CD4-positive, alpha-beta T cell treated with Interleukin-4 for 1 hour (primary cell): ENCODE measurements at regions not wholly inside any gene's neighbourhood (a gene's known extent, or its start where the extent isn't known, plus 50 kb on each side); places are given as distances from the start of the nearest gene placed in this dataset.

Experiments used
- DNase-seq, 2 donors: peaks; one replicate each; pipeline ENCODE4 v3.0.0-alpha.2; 2020 to 2022

DNA sequence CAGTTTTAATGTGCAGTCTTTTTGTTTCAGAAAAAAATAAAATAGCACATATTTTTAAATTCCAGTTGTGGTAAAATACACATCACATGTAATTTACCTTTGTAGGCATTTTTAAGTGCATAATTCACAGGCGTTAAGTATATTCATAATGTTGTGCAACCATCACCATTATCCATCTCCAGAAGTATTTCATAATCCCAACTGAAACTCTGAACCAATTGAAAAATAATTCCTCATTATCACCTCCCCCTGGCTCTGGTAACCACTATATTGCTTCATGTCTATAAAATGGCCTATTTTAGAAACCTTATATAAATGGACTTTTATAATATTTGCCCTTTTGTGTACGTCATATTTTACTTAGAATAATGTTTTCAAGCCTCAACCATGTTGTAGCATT lies 756.5 kb upstream of the KLHL1 start:
- DNase-seq: no peak

GRCh38 chr13:70856711-70857110 lies 748.5 kb upstream of the KLHL1 start:
- DNase-seq: no peak

DNA sequence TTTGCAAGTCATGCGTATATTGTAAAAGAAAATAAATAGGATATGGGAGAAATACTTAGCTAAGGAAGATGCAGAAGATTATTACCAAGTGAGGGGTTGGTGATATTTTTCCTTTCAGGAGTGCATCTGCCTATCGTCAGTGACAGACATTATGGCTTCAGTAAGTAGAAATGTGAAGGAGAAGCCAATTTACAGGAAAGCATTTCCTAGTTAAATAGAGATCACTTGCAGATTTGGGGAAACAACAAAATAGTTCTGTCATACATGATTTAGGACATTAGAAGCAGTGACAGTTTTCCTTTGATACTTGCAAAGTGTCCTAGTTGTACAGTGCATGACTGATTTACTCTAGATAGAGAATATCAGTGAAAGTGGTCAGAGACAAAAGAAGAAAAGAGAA lies 747.8 kb upstream of the KLHL1 start:
- no peak for DNase-seq

DNA sequence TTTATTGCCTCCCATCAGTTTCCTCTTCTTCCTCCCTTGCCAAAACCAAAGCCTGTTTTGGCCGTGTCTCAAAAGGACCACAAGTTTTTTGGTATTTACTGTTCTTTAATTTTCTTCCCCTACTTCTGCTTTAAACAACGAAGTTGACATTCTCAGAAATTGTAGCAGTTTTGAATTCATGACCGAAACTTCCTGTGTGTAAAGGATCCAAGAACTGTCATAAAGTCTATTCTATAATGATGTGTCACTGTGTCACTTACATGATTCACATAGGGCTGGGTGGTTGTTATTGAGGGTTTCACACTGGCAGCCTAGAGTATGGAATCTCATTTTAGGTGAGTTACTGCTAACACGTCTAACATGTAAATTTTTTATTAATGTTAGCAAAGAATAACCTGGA lies 741.0 kb upstream of the KLHL1 start:
- DNase-seq: no peak

- no peak for DNase-seq
Observed at GRCh38 chr13:70844391-70845108, 736.3 kb upstream of the KLHL1 start.

GRCh38 chr13:70842062-70842644 lies 733.9 kb upstream of the KLHL1 start:
- no peak for DNase-seq

- no peak for DNase-seq
Observed at GRCh38 chr13:70841240-70842061, 733.2 kb upstream of the KLHL1 start.

GRCh38 chr13:70835371-70835770 lies 727.1 kb upstream of the KLHL1 start:
- DNase-seq: no peak

GRCh38 chr13:70829748-70830147 lies 721.5 kb upstream of the KLHL1 start:
- DNase-seq: no peak

- no peak for DNase-seq
Observed at GRCh38 chr13:70817576-70817975, 709.3 kb upstream of the KLHL1 start.

- no peak for DNase-seq
Observed at GRCh38 chr13:70816853-70817252, 708.6 kb upstream of the KLHL1 start.

GRCh38 chr13:70814684-70815083 lies 706.4 kb upstream of the KLHL1 start:
- no peak for DNase-seq

- DNase-seq: no peak
Observed at GRCh38 chr13:70812481-70812880, 704.2 kb upstream of the KLHL1 start.

GRCh38 chr13:70809588-70809987 lies 701.3 kb upstream of the KLHL1 start:
- no peak for DNase-seq

DNA sequence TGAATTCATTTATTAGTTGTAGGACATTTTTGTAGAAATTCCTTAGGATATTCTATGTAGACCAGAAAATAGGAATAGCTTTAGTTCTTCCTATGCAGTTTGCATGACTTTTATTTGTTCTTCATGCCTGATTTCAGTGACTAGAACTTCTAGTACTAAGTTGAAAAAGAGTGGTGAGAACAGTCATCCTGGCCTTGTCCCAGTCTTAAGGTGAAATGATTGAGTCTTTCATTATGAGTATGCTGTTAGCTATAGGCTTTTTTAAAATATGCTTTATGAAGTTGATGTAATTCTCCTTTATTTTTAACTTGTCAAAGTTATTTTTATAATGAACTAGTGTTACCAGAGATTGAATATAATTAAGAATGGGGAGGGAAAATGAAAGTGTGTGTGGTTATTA lies 690.1 kb upstream of the KLHL1 start:
- DNase-seq: no peak

DNA sequence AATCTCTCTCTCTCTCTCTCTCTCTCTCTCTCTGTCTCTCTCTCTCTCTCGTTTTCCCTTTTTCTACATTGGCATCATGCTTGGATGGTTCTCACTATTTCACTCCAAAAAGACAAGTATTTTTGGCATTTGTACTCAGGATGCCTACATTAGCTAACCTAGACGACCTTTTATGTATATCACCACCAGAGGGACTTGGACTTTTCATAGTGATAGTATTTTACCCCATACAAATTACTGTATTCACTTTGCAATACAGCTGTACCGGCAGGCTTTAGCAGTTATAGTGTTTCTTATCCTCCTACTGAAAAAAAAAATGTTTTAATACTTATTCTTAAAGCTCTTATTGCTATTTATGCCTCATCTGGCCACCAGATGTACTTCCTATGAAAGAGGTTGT lies 687.2 kb upstream of the KLHL1 start:
- DNase-seq: no peak

GRCh38 chr13:70792121-70792520 lies 683.9 kb upstream of the KLHL1 start:
- no peak for DNase-seq

DNA sequence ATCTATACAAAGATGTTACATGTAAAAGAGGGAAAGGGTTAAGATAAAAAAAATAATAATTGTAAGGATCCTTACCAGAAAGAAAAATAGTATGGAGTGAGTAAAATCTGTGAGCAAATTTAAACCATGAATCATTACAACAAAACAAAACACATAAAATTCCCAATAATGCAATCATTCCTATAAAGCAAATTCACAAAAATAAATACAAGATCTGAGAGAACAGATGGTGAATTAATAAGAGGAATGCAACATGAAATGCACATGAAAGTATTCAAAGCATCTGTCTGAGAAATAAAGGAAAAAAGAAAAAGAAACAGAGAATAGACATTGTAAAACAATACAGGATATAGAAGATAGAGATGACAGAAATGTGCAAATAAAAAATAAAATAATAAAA lies 681.5 kb upstream of the KLHL1 start:
- no peak for DNase-seq

DNA sequence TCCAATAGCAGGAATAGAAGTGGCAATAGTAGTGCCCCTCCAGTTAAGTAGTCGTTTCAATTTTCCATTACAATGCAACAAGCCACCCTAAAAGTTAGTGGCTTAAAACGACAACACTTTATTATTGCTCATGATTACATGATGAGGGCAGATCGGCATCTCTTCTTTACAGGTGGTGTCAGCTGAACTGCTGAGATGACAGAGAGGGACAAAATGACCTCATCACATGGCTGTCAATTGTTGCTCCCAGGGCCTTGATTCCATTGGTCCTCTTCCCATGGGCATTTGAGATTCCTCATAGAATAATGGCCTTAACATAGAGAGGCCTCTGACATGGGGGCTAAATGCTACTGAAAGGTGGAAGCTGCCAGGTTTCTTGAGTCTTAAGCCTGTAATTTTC lies 679.8 kb upstream of the KLHL1 start:
- DNase-seq: no peak

DNA sequence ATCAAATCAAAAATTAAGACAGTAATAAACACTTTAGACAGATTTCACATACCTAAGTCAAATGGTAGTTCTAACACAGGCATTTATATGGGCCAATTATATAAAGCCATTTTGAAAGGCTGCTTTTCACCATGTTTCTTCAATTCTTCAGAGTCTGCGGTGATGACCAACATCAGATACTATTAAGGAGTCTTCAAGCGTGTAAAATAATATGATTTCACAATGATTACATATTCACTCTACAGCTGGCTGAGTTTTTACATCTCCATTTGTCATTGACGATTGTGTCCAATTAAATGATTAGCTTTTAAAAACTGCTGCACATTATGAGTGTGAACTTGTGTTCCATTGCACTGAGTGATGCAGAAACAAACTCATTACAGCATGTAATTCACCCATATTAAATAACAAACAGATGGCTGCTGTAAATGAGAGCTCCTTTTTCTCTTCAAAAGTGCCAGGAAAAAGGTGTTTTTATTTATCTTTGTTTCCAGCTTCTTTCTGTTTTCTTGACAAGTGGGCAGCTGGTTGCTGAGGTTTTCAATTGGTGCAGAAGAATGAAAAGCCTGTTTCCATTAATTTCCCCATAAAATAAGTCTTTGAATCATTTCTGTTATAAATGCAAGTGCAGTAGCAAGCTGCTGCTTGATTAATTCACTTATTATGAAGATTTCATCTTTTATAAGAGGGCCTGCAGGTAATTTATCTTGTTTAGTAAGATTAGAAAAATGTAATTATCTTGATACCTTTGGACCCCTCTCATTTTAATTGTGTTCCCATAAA lies 676.1 kb upstream of the KLHL1 start:
- no peak for DNase-seq

DNA sequence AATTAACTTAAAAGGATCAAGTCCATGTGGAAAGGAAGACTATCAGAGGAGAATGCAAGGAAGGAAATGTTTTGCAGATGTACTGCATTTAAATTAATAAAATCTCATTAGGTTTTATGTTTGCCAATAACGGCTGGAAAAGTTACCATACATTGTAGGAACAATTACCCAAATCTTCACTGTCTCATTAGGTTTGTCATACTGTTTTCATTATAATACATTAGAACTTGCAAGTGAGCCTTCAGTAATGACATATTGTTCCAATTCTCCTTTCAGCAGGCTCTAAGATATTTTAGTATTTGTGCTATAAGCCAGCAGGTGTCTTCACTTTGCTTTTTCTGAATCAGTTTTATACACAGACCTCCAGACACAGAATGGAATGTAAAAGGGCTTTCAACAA lies 661.6 kb upstream of the KLHL1 start:
- no peak for DNase-seq

GRCh38 chr13:70758932-70759331 lies 650.7 kb upstream of the KLHL1 start:
- no peak for DNase-seq

DNA sequence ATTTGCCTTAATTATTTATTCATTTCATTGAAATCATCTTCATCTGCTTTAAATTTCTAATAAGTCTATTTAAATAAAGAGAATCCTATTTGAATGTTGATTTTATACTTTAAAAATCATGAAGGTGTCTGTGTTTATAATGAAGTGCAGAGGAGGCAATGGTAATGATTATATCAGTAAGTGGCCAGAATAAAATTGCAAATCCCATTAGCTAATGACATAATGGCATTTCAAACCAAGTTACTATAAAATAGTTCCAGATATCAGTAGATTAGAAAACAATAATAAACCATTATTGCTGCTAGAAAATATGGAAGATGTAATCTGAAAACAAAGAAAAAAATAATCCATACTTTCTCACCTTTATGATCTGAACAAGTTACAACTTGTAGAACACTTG lies 647.8 kb upstream of the KLHL1 start:
- no peak for DNase-seq
